Naive thymus-derived CD4-positive, alpha-beta T cell (primary cell): ENCODE measurements at regions not wholly inside any gene's neighbourhood (a gene's known extent, or its start where the extent isn't known, plus 50 kb on each side); places are given as distances from the start of the nearest gene placed in this dataset.

Experiments used
- ATAC-seq: fragments of 150-1000 bp; cut with Tn5 transposase; 2 replicates; pipeline ENCODE4 v1.10.0; 2021; ENCODE audit warnings: mild to moderate bottlenecking, moderate library complexity
- CTCF ChIA-PET: fragments of 350-600 bp; sonication (Branson Sonifier 250); formaldehyde crosslinking; loops from one replicate; lab custom pipeline; 2021; ENCODE audit warnings: antibody characterized with exemption; lab: Charles Lee
- POLR2A ChIA-PET: fragments of 350-600 bp; sonication (Branson Sonifier 250); formaldehyde crosslinking; loops from one replicate; lab custom pipeline; 2021; ENCODE audit warnings: antibody characterized with exemption, inconsistent platforms; lab: Charles Lee
- DNase-seq, 9 donors: peaks; one replicate each; pipeline versions ENCODE4 v3.0.0 to v3.0.0-alpha.2; 2020 to 2022; ENCODE audit warnings: mixed read lengths in 1 of 9
- H3K27ac ChIP-seq: one replicate; pipeline ENCODE4 v1.7.0; 2013; ENCODE audit warnings: mild to moderate bottlenecking, low read depth, low read length, moderate library complexity
- H3K27me3 ChIP-seq, 2 donors: one replicate each; pipeline ENCODE4 v1.7.0; 2013; ENCODE audit warnings: low read length in 2 of 2, mild to moderate bottlenecking in 2 of 2, moderate library complexity in 2 of 2; ENCODE audit not compliant: control insufficient read depth in 2 of 2, insufficient read depth in 2 of 2
- H3K36me3 ChIP-seq, 3 experiments: 1 replicate in 2 of 3; 2 replicates in 1 of 3; pipeline ENCODE4 v1.7.0; 2013; ENCODE audit warnings: low read length in 3 of 3, mild to moderate bottlenecking in 3 of 3, moderate library complexity in 1 of 3; ENCODE audit not compliant: insufficient read depth in 3 of 3, control insufficient read depth in 2 of 3
- H3K4me1 ChIP-seq, 2 donors: one replicate each; pipeline ENCODE4 v1.7.0; 2013; ENCODE audit warnings: low read length in 2 of 2, mild to moderate bottlenecking in 2 of 2, moderate library complexity in 1 of 2; ENCODE audit not compliant: control insufficient read depth in 2 of 2, insufficient read depth in 2 of 2
- H3K4me3 ChIP-seq: 2 replicates; pipeline ENCODE4 v1.7.0; 2013; ENCODE audit warnings: mild to moderate bottlenecking, low read length
- H3K9me3 ChIP-seq, 3 experiments: 1 replicate in 2 of 3; 2 replicates in 1 of 3; pipeline ENCODE4 v1.7.0; 2013; ENCODE audit warnings: low read length in 3 of 3; ENCODE audit not compliant: control insufficient read depth in 2 of 3
- H3K27ac Mint-ChIP-seq, 9 donors: one replicate each; pipeline ENCODE4 v1.8.0; 2020 to 2022; ENCODE audit warnings: mixed read lengths in 9 of 9, mild to moderate bottlenecking in 8 of 9, moderate library complexity in 5 of 9, inconsistent platforms in 2 of 9
- H3K27me3 Mint-ChIP-seq, 5 donors: one replicate each; pipeline ENCODE4 v1.8.0; 2021 to 2022; ENCODE audit warnings: mixed read lengths in 5 of 5, mild to moderate bottlenecking in 1 of 5
- H3K36me3 Mint-ChIP-seq, 5 donors: one replicate each; pipeline ENCODE4 v1.8.0; 2020 to 2022; ENCODE audit warnings: mixed read lengths in 5 of 5, mild to moderate bottlenecking in 3 of 5, inconsistent platforms in 1 of 5
- H3K4me1 Mint-ChIP-seq, 7 donors: one replicate each; pipeline ENCODE4 v1.8.0; 2020 to 2022; ENCODE audit warnings: mixed read lengths in 7 of 7, mild to moderate bottlenecking in 3 of 7, inconsistent platforms in 1 of 7
- H3K4me3 Mint-ChIP-seq, 10 donors: one replicate each; pipeline ENCODE4 v1.8.0; 2020 to 2022; ENCODE audit warnings: mild to moderate bottlenecking in 10 of 10, mixed read lengths in 10 of 10, moderate library complexity in 6 of 10, inconsistent platforms in 2 of 10
- H3K9me3 Mint-ChIP-seq, 11 donors: one replicate each; pipeline ENCODE4 v1.8.0; 2020 to 2022; ENCODE audit warnings: mixed read lengths in 11 of 11, mild to moderate bottlenecking in 4 of 11, inconsistent platforms in 1 of 11, moderate library complexity in 1 of 11
- intact Hi-C, 2 donors: fragments of 100-400 bp; cut with micrococcal nuclease; formaldehyde crosslinking; loops; one replicate each; pipeline ENCODE4 v1.15.1; 2023

- Mint-ChIP-seq H3K4me3 (no peak overlapping the region), H3K27ac (no peak overlapping the region), H3K9me3 (peaks cover 0 to 12% (median 2%) of the 10 kb centered on the region in 11 donors), H3K36me3 (no peaks in the 10 kb centered on the region), H3K27me3 (no peaks in the 10 kb centered on the region), H3K4me1 (no peaks in the 10 kb centered on the region)
- intact Hi-C loops = no loop called here
- CTCF ChIA-PET = no interaction called here
- Histone ChIP-seq H3K9me3 (no peaks in the 10 kb centered on the region), H3K4me3 (no peak overlapping the region), H3K27ac (no peak overlapping the region), H3K4me1 (no peaks in the 10 kb centered on the region), H3K36me3 (no peaks in the 10 kb centered on the region), H3K27me3 (no peaks in the 10 kb centered on the region)
- ATAC-seq (no peak), DNase-seq (no peak)
- POLR2A ChIA-PET = no interaction called here
Observed at GRCh38 chr1:218823291-218823900, 350.3 kb upstream of the LYPLAL1 start.

- ChIA-PET CTCF (no interaction called here), POLR2A (no interaction called here)
- no peaks in the 10 kb centered on the region for H3K4me1 Mint-ChIP-seq
- Histone ChIP-seq H3K36me3 (no peaks in the 10 kb centered on the region), H3K27ac (no peak overlapping the region), H3K27me3 (no peaks in the 10 kb centered on the region), H3K9me3 (no peaks in the 10 kb centered on the region), H3K4me3 (no peak overlapping the region), H3K4me1 (no peaks in the 10 kb centered on the region)
- H3K27ac Mint-ChIP-seq = no peak overlapping the region
- no peaks in the 10 kb centered on the region for H3K36me3 Mint-ChIP-seq
- DNase-seq (no peak), ATAC-seq (no peak)
- H3K9me3 Mint-ChIP-seq = peaks cover 0 to 9% (median 2%) of the 10 kb centered on the region in 11 donors
- H3K4me3 Mint-ChIP-seq = no peak overlapping the region
- H3K27me3 Mint-ChIP-seq = no peaks in the 10 kb centered on the region
- intact Hi-C loops = no loop called here
Observed at GRCh38 chr1:218827486-218827885, 346.2 kb upstream of the LYPLAL1 start.

- ChIA-PET POLR2A (no interaction called here), CTCF (no interaction called here)
- H3K4me1 Mint-ChIP-seq = no peaks in the 10 kb centered on the region
- no peaks in the 10 kb centered on the region for H3K4me1 ChIP-seq
- no peaks in the 10 kb centered on the region for H3K27me3 ChIP-seq
- H3K36me3 ChIP-seq = no peaks in the 10 kb centered on the region
- H3K27ac ChIP-seq = no peak overlapping the region
- ATAC-seq = no peak
- DNase-seq = no peak
- H3K36me3 Mint-ChIP-seq = no peaks in the 10 kb centered on the region
- H3K4me3 Mint-ChIP-seq = no peak overlapping the region
- no peaks in the 10 kb centered on the region for H3K27me3 Mint-ChIP-seq
- peaks cover 0 to 9% (median 2%) of the 10 kb centered on the region in 11 donors for H3K9me3 Mint-ChIP-seq
- intact Hi-C loops = no loop called here
- H3K4me3 ChIP-seq = no peak overlapping the region
- H3K27ac Mint-ChIP-seq = no peak overlapping the region
- H3K9me3 ChIP-seq = no peaks in the 10 kb centered on the region
Observed at GRCh38 chr1:218828125-218828650, 345.5 kb upstream of the LYPLAL1 start.

GRCh38 chr1:218829097-218829496 lies 344.6 kb upstream of the LYPLAL1 start:
- Histone ChIP-seq H3K4me3 (no peak overlapping the region), H3K9me3 (no peaks in the 10 kb centered on the region), H3K36me3 (no peaks in the 10 kb centered on the region), H3K27me3 (no peaks in the 10 kb centered on the region), H3K27ac (no peak overlapping the region), H3K4me1 (no peaks in the 10 kb centered on the region)
- intact Hi-C loops = no loop called here
- Mint-ChIP-seq H3K4me1 (no peaks in the 10 kb centered on the region), H3K27me3 (no peaks in the 10 kb centered on the region), H3K27ac (no peak overlapping the region), H3K9me3 (peaks cover 0 to 11% (median 0%) of the 10 kb centered on the region in 11 donors), H3K36me3 (no peaks in the 10 kb centered on the region), H3K4me3 (no peak overlapping the region)
- POLR2A ChIA-PET = interaction anchor here (0.6 kb wide), 1 partner anchor 12 kb away, joined by 3 read pairs; no protein-coding TSS in a partner anchor
- DNase-seq (no peak), ATAC-seq (no peak)
- CTCF ChIA-PET = no interaction called here

- no peak overlapping the region for H3K27ac ChIP-seq
- H3K9me3 Mint-ChIP-seq = peaks cover 0 to 11% (median 0%) of the 10 kb centered on the region in 11 donors
- H3K27me3 Mint-ChIP-seq = no peaks in the 10 kb centered on the region
- H3K4me3 Mint-ChIP-seq = no peak overlapping the region
- H3K9me3 ChIP-seq = no peaks in the 10 kb centered on the region
- ChIA-PET POLR2A (no interaction called here), CTCF (no interaction called here)
- H3K36me3 ChIP-seq = no peaks in the 10 kb centered on the region
- DNase-seq (no peak), ATAC-seq (no peak)
- no peak overlapping the region for H3K4me3 ChIP-seq
- intact Hi-C loops = no loop called here
- no peaks in the 10 kb centered on the region for H3K4me1 Mint-ChIP-seq
- no peaks in the 10 kb centered on the region for H3K4me1 ChIP-seq
- H3K27me3 ChIP-seq = no peaks in the 10 kb centered on the region
- H3K27ac Mint-ChIP-seq = no peak overlapping the region
- no peaks in the 10 kb centered on the region for H3K36me3 Mint-ChIP-seq
Observed at GRCh38 chr1:218835609-218836008, 338.1 kb upstream of the LYPLAL1 start.

GRCh38 chr1:218836264-218836663 lies 337.4 kb upstream of the LYPLAL1 start:
- no peak overlapping the region for H3K4me3 ChIP-seq
- H3K4me3 Mint-ChIP-seq = no peak overlapping the region
- DNase-seq (no peak), ATAC-seq (no peak)
- no peaks in the 10 kb centered on the region for H3K36me3 Mint-ChIP-seq
- ChIA-PET POLR2A (no interaction called here), CTCF (no interaction called here)
- H3K27me3 ChIP-seq = no peaks in the 10 kb centered on the region
- no peak overlapping the region for H3K27ac ChIP-seq
- intact Hi-C loops = no loop called here
- H3K36me3 ChIP-seq = no peaks in the 10 kb centered on the region
- H3K9me3 Mint-ChIP-seq = peaks cover 0 to 16% (median 3%) of the 10 kb centered on the region in 11 donors
- H3K27ac Mint-ChIP-seq = no peak overlapping the region
- H3K4me1 Mint-ChIP-seq = no peaks in the 10 kb centered on the region
- no peaks in the 10 kb centered on the region for H3K27me3 Mint-ChIP-seq
- H3K4me1 ChIP-seq = no peaks in the 10 kb centered on the region
- no peaks in the 10 kb centered on the region for H3K9me3 ChIP-seq

GRCh38 chr1:218837051-218837450 lies 336.6 kb upstream of the LYPLAL1 start:
- ChIA-PET CTCF (no interaction called here), POLR2A (no interaction called here)
- Histone ChIP-seq H3K27ac (no peak overlapping the region), H3K4me1 (no peaks in the 10 kb centered on the region), H3K36me3 (no peaks in the 10 kb centered on the region), H3K27me3 (no peaks in the 10 kb centered on the region), H3K9me3 (no peaks in the 10 kb centered on the region), H3K4me3 (no peak overlapping the region)
- no peak for DNase-seq
- H3K27me3 Mint-ChIP-seq = no peaks in the 10 kb centered on the region
- H3K36me3 Mint-ChIP-seq = no peaks in the 10 kb centered on the region
- H3K4me1 Mint-ChIP-seq = no peaks in the 10 kb centered on the region
- peaks cover 0 to 17% (median 3%) of the 10 kb centered on the region in 11 donors for H3K9me3 Mint-ChIP-seq
- ATAC-seq = no peak
- no peak overlapping the region for H3K27ac Mint-ChIP-seq
- intact Hi-C loops = no loop called here
- H3K4me3 Mint-ChIP-seq = no peak overlapping the region
